NCI-H524 (cell line): ENCODE measurements at regions not wholly inside any gene's neighbourhood (a gene's known extent, or its start where the extent isn't known, plus 50 kb on each side); places are given as distances from the start of the nearest gene placed in this dataset.

Experiments used
- DNase-seq, 2 experiments: peaks; one replicate each; lab custom pipeline; 2025; lab: John Stamatoyannopoulos, UW

- no peak for DNase-seq
Observed at GRCh38 chr10:78715435-78715834, 353.3 kb upstream of the ZMIZ1 start.

DNA sequence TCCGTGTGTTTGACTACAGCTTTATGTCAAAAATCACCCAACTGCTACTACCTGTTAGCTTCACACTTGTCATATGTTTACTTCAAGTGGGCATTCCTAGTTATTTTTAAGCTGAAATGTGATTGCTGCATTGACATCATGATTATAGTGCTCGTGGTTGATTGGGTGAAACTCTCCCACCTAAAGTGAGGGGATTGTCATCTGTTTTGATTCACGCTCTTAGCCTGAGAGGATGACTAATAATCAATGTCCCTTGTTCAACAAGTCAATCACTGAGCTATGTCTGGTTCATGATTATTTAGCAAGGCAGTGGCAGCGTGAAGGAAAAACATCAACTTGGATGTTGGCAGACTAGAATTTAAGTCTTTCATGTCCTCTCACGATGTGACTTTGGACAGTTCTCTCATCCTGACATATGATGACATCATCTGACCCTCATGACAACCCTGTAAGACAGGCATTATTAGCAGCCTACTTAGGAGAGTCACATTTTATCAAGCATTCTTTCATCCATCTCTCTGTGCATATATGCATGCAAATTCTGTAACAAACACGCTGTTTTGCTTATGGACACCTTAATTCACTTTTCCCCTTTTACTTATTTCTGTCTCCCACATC is 352.6 kb upstream of the ZMIZ1 start:
- DNase-seq, result no peak

DNA sequence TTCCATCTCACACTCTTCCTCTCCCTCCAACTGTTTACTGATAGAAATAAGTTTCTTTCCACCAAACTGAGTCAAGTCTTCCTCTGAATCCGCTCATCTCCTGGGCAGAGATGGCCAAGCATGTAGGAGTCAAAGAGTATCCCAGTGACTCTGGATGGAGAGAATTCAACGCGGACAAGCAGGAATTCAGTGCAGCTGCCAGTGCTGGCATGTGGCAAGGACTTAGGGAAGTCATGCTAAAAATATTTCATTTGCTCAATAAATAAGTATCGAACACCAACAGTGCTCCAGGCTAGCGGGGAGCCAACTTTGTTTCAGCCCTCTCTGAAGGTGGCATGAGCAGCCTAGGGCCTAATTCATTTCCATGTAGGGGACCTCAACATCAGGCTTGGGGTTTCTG is 351.6 kb upstream of the ZMIZ1 start:
- no peak for DNase-seq

DNA sequence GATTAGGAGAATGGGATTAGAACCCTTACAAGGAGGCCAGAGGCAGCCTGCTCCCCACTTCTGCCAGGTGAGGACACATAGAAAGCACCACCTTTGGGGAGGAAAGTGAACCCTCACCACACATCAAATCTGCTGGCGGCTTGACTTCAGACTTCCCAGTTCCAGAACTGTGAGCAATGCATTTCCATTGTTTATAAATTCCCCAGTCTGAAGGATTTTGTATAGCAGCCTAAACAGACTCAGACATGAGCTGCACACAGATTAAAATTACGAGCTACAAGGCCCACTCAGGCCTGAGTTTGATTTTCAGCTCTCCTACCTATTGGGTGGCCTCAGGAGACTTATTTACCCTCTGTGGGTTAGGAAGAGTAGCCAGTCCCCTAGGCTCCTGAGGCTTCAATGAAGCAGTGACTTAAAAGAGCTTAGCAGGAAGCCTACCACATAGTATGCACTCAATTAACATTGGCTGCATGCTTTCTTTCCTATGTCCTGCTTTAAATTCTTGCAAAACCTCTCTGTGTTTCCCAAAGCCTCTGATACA is 350.7 kb upstream of the ZMIZ1 start:
- DNase-seq, result no peak

- no peak for DNase-seq
Observed at GRCh38 chr10:78719276-78719675, 349.5 kb upstream of the ZMIZ1 start.

- DNase-seq, result no peak
Observed at GRCh38 chr10:78720091-78720490, 348.7 kb upstream of the ZMIZ1 start.

GRCh38 chr10:78721231-78721630 is 347.5 kb upstream of the ZMIZ1 start:
- DNase-seq, result no peak

DNA sequence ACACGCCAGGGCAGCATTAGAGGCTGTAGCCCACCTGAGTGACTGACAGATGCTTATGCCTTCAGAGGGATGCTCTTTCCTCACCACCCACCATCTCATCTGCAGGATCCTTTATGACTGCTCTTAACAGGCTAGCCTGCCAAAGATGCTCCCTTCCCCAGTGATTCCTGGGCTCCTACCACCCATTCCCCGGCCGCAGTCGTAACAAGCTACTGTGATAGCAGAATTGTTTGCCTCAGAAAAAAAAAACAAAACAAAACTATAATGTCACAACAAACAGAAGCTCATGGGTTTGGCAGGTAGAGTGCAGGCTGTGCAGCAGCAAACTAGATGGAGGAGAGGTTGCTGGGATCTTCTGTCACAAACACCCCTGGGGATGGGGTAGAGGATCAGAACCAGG is 343.9 kb upstream of the ZMIZ1 start:
- no peak for DNase-seq

DNA sequence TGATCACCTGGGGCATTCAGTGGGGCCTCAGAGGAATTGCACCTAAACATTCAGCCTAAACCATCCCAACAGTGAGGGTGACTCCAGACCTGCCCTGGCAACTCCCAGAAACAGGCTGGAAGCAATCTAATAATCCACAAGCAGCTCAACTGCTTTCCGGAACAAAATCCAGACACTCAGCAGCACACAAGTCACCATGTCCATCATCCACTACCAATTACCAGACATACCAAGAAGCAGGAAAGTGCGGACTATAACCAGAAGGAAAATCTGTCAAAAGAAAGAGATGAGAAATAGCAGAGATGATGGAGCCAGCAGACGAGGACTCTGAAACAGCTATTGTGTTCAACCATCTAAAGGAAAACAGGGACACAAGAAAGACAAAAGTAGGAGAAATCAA is 342.6 kb upstream of the ZMIZ1 start:
- DNase-seq, result no peak

DNA sequence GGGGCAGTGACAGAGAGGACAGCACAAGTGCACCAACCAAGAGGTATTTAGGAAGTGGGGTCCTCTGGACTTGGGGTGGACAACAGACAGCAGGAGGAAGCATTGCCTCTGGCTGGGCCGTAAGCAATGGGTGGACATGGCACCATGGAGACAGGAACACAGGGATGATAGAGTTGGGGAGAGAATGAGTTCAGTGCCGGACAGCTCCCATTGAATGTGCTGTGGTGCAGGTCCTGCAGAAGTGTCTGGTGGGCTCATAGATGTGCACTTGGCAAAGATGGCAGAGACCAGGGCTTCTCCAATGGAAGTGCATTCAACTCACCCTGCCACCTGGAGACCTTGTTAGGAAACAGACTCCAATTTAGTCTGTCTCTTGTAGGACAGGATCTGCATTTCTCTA is 341.5 kb upstream of the ZMIZ1 start:
- DNase-seq, result no peak

DNA sequence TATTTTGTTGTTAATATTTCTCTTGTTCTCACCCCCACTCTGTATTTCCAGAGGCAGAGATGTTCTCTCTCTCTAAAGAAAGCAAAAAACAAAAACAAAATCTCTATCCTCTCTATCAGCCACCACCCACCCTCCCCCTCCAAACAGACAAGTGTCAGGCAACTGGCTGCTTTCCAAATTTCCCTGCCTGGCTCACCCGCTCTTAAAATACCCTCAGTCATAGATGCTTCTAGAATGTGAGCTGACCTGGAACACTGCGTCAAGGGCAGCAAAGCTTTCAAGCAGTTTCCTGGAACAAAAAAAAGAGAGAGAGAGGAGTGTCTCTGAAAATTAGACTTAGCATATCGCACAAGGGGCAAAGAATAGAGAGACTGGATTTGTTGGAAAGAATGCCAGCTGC is 341.0 kb upstream of the ZMIZ1 start:
- DNase-seq, result peak in 1 of 2 experiments; percentile 1

DNA sequence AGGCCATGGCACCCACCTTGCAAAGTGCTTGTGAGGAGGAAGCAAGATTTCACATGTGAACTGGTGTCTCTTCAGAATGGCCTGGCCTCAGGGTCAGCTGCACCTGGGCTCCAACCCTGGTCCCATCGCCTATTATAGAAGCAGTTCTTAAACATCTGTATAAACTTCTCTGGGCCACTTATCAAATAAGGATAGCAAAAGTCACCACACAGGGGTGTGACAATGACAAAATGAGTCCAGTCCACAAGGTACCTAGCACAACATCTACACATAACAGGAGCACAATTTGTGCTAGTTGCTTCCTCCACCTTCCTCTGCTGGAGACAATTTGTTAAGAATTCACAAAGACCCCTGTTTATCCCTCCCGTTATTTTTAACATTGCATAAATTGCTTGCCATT is 340.6 kb upstream of the ZMIZ1 start:
- no peak for DNase-seq

GRCh38 chr10:78729366-78729765 is 339.4 kb upstream of the ZMIZ1 start:
- DNase-seq, result no peak

DNA sequence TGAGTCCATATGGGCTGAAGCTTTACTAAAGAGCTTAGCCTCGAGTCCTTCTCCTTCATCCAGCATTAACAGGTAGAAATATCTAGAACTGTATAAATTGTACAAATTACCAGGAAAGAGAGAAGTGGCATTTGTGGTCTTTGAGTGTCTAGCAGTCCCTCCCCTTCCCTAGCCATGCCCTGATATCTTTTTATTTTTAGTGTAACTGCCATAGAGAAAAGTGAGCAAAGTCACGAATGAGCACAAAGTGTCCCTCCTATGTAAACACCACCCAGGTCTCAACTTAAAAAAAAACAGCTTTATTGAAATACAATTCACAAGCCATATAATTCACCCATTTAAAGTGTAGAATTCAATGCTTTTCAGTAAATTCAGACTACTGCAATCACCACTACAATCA is 339.0 kb upstream of the ZMIZ1 start:
- no peak for DNase-seq

DNA sequence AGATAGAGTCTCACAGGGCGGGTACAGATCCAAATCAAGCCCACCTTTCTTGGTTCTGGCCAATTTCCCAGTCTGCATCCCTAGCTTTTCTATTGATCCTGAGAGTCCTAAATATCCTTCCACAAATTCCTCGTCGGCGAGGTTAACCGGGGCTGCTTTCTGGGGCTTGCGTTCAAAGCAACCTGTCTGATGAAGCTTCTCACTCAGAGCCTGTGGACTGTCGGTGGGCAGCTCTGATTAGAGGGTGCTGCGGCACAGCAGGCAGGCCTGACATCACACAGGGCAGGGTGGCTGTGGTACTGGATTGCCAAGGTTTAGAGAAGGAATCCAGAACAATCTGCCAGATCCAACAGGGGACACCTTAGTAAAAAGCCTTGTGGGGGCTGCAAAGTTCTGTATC is 338.0 kb upstream of the ZMIZ1 start:
- DNase-seq, result no peak

GRCh38 chr10:78731675-78732074 is 337.1 kb upstream of the ZMIZ1 start:
- no peak for DNase-seq

GRCh38 chr10:78732381-78732780 is 336.4 kb upstream of the ZMIZ1 start:
- DNase-seq, result no peak

GRCh38 chr10:78736926-78737630 is 331.7 kb upstream of the ZMIZ1 start:
- peak; percentile 30 to 77 for DNase-seq

- DNase-seq, result no peak
Observed at GRCh38 chr10:78737883-78738856, 330.6 kb upstream of the ZMIZ1 start.

DNA sequence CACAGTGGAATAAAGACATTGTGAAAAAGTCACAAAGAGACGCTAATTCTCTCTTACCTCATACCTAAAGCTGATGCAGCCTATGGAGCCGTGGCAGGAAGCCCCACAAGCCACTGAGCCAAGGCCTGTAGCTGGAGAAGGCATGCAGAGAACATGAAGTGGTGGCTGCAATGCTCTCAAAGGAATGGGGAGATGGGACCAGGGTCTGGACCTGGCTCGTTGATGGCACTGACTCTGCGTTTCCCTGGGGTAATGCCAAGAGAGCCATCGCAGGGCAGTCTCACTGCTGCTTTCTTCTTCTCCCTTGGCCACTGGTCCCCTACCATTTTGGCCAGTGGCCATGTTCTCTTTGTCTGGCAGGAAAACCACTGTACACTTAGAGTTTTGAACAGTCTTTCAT is 329.9 kb upstream of the ZMIZ1 start:
- DNase-seq, result no peak

DNA sequence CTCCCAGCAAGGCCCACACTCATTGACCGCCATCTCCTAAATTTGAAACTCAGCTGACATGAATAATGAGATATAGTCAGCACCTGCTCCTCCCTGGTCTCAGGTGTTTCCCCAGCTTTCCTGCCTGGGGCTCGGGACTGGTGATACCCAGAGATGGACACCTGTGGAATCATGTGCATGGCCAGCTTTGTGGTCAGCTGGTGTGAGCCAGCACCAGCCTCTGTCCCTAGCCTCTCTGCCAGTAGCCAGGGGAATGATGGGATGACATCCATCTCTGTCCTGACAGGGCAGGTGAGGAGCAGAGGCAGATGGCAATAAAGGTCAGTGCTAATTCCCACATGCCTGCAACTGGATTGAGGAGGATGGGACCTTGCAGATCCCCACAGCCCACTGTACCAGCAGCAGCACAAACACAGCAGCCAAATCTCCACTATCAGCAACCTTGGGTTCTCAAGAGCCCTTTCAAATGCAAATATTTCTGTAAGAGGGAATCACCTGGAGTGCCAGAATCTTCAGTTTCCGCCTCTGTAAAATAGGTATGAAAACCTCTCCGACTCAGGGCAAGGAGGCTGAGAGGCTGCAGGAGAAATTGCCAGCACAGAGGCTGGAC is 329.2 kb upstream of the ZMIZ1 start:
- no peak for DNase-seq
